OCI-LY7 (cell line): ENCODE measurements at regions not wholly inside any gene's neighbourhood (a gene's known extent, or its start where the extent isn't known, plus 50 kb on each side); places are given as distances from the start of the nearest gene placed in this dataset.

ENCODE experiments used
- BruUV-seq: library from RNA; stranded (reverse); fragments of 400-500 nt; replicated peaks from 2 replicates; lab custom pipeline; 2021; lab: Mats Ljungman, UMichigan
- CTCF ChIA-PET: fragments of 300-600 bp; sonication (Branson Sonifier 250); formaldehyde crosslinking; loops from one replicate; lab custom pipeline; 2022; ENCODE audit warnings: antibody characterized with exemption; ENCODE audit not compliant: unreplicated experiment; lab: Charles Lee
- POLR2A ChIA-PET: fragments of 300-600 bp; sonication (Branson Sonifier 250); formaldehyde crosslinking; loops from one replicate; lab custom pipeline; 2022; ENCODE audit warnings: antibody characterized with exemption; lab: Charles Lee
- DNase-seq: peaks from one replicate; pipeline ENCODE4 v3.0.0-alpha.2; 2015; ENCODE audit warnings: low spot score
- H2AFZ ChIP-seq: fragments of 200-600 bp; sonication (generic), shearing (Covaris generic); 2 replicates; pipeline ENCODE4 v1.6.1; 2014; ENCODE audit warnings: mild to moderate bottlenecking, antibody characterized with exemption, low read length, moderate library complexity
- H3K27ac ChIP-seq: fragments of 200-600 bp; sonication (generic); 2 replicates; pipeline ENCODE4 v1.5.1; 2014; ENCODE audit warnings: mixed run types, low read depth, mild to moderate bottlenecking, moderate library complexity, low read length, inconsistent platforms; ENCODE audit not compliant: poor library complexity, severe bottlenecking
- H3K36me3 ChIP-seq: fragments of 200-600 bp; sonication (generic); 2 replicates; pipeline ENCODE4 v1.6.1; 2014; ENCODE audit warnings: mild to moderate bottlenecking, antibody characterized with exemption, low read length, moderate library complexity, mixed read lengths; ENCODE audit not compliant: insufficient read depth
- H3K4me1 ChIP-seq: fragments of 200-600 bp; sonication (generic); 2 replicates; pipeline ENCODE4 v1.5.1; 2014; ENCODE audit warnings: mild to moderate bottlenecking, low read length; ENCODE audit not compliant: insufficient read depth, poor library complexity, severe bottlenecking
- H3K4me2 ChIP-seq: fragments of 200-600 bp; sonication (generic); 2 replicates; pipeline ENCODE4 v1.6.1; 2014; ENCODE audit warnings: mild to moderate bottlenecking, low read length
- H3K4me3 ChIP-seq: fragments of 200-600 bp; sonication (generic); 2 replicates; pipeline ENCODE4 v1.5.1; 2014; ENCODE audit warnings: mild to moderate bottlenecking, low read depth, low read length; ENCODE audit not compliant: poor library complexity, severe bottlenecking
- H3K79me2 ChIP-seq: fragments of 200-600 bp; sonication (generic); 2 replicates; pipeline ENCODE4 v1.6.1; 2016; ENCODE audit warnings: low read depth, mild to moderate bottlenecking, low read length, moderate library complexity, mixed read lengths; ENCODE audit not compliant: insufficient read depth
- H3K9me2 ChIP-seq: fragments of 200-600 bp; sonication (generic); 2 replicates; pipeline ENCODE4 v1.6.1; 2016; ENCODE audit warnings: mild to moderate bottlenecking, low read length, mixed read lengths; ENCODE audit not compliant: insufficient read depth
- H3K9me3 ChIP-seq: fragments of 200-600 bp; sonication (generic); 2 replicates; pipeline ENCODE4 v1.6.1; 2014; ENCODE audit warnings: mild to moderate bottlenecking, mixed run types, low read length, mixed read lengths
- H4K20me1 ChIP-seq: fragments of 200-600 bp; sonication (generic); 2 replicates; pipeline ENCODE4 v1.6.1; 2014; ENCODE audit warnings: mild to moderate bottlenecking, antibody characterized with exemption, low read length, moderate library complexity, mixed read lengths; ENCODE audit not compliant: insufficient read depth
- CTCF ChIP-seq: fragments of 200-600 bp; sonication (generic); conservative IDR thresholded peaks from 2 replicates; pipeline ENCODE4 v1.5.1; 2014; ENCODE audit warnings: mild to moderate bottlenecking, antibody characterized with exemption, low read length, moderate library complexity, mixed read lengths
- EZH2phosphoT487 ChIP-seq: fragments of 200-600 bp; sonication (generic); IDR thresholded peaks from 2 replicates; pipeline ENCODE4 v1.6.1; 2018; ENCODE audit warnings: low read depth, borderline replicate concordance, mild to moderate bottlenecking, mixed run types, antibody characterized with exemption, low read length, moderate library complexity, mixed read lengths
- intact Hi-C: fragments of 100-400 bp; cut with micrococcal nuclease; formaldehyde crosslinking; loops from one replicate; pipeline ENCODE4 v1.10.0; 2022; ENCODE audit not compliant: unreplicated experiment

- H4K20me1 ChIP-seq = no peaks in the 10 kb centered on the region
- CTCF ChIA-PET = no interaction called here
- POLR2A ChIA-PET = interaction anchor here (0.7 kb wide), 1 partner anchor 42 kb away, joined by 4 read pairs; no protein-coding TSS in a partner anchor
- H3K9me2 ChIP-seq = no peaks in the 10 kb centered on the region
- no peak overlapping the region for H3K4me3 ChIP-seq
- no peak for DNase-seq
- H3K9me3 ChIP-seq = no peaks in the 10 kb centered on the region
- TF ChIP-seq EZH2phosphoT487 = no peak
- no peak for TF ChIP-seq CTCF
- H3K36me3 ChIP-seq = no peaks in the 10 kb centered on the region
- 0 out of 2 replicates have a peak, but pooled peaks cover 3% of the 10 kb centered on the region for H3K79me2 ChIP-seq
- H3K27ac ChIP-seq = no peak overlapping the region
- intact Hi-C loops = no loop called here
- no TSS peak for BruUV-seq
- no peak overlapping the region for H2AFZ ChIP-seq
- H3K4me2 ChIP-seq = no peak overlapping the region
- H3K4me1 ChIP-seq = peaks cover 14% of the 10 kb centered on the region
These were observed 184.4 kb upstream of the KLF14 start for GRCh38 chr7:130918129-130919052.

- H3K79me2 ChIP-seq = 0 out of 2 replicates have a peak, but pooled peaks cover 3% of the 10 kb centered on the region
- H3K4me1 ChIP-seq = peaks cover 5% of the 10 kb centered on the region
- DNase-seq = no peak
- POLR2A ChIA-PET = interaction anchor here (0.6 to 0.7 kb wide), 2 partner anchors 41 to 293 kb away, joined by 4 to 5 read pairs; no protein-coding TSS in a partner anchor
- no peak overlapping the region for H3K27ac ChIP-seq
- no peak for TF ChIP-seq EZH2phosphoT487
- no peak for TF ChIP-seq CTCF
- H3K9me3 ChIP-seq = no peaks in the 10 kb centered on the region
- H4K20me1 ChIP-seq = no peaks in the 10 kb centered on the region
- CTCF ChIA-PET = no interaction called here
- H3K4me3 ChIP-seq = no peak overlapping the region
- H3K4me2 ChIP-seq = no peak overlapping the region
- BruUV-seq = no TSS peak
- no peak overlapping the region for H2AFZ ChIP-seq
- intact Hi-C loops = no loop called here
- H3K9me2 ChIP-seq = no peaks in the 10 kb centered on the region
- H3K36me3 ChIP-seq = no peaks in the 10 kb centered on the region
These were observed 185.5 kb upstream of the KLF14 start for GRCh38 chr7:130919316-130920103.
